GM19025 (cell line): ENCODE measurements at regions not wholly inside any gene's neighbourhood (a gene's known extent, or its start where the extent isn't known, plus 50 kb on each side); places are given as distances from the start of the nearest gene placed in this dataset.
"Not testable (repeated sequence)": the region's sequence is repeated elsewhere in the genome, so short reads cannot be mapped to it uniquely, and the experiment has no call there.

Experiments used
- ATAC-seq: cut with Tn5 transposase; IDR thresholded peaks from one replicate; pipeline ENCODE4 v1.9.1; 2021; ENCODE audit warnings: mild to moderate bottlenecking, low read depth, moderate library complexity; ENCODE audit not compliant: unreplicated experiment

DNA sequence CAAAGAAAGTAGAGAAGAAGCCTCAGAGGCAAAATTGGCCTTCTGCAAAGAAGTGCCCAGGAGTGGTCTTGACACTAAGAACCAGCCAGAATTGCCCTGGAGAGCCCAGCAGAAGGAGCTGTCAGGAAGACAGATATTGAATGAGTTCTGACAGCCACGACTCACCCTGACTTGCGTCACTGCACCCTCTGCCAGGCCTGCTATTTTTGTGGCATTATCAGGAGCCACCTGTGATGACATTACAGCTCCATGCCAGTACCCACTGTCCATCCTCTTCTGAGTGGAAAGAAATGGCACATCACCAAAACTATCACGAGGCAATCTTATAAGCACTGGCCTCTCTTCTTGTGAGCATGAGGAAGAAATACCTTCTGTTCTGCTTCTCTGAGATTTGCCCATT is 67.7 kb downstream of the SMIM20 start:
- no peak for ATAC-seq

DNA sequence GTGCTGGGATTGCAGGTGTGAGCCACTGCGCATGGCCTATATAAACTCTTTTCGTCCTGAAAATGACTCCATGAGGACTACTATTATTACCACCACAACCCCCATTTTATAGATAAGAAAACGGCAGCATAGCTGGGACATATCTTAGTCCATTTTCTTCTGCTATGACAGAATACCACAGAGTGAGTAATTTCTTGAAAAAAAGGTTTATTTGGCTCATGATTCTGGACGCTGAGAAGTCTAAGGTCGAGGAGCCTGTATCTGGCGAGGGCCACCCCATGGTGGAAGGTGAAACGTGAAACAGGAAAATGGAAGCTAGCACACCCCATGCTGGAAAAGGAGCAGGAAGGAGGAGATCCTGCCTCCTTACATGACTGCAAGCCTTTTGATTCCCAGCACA is 68.9 kb downstream of the SMIM20 start:
- ATAC-seq = no peak

DNA sequence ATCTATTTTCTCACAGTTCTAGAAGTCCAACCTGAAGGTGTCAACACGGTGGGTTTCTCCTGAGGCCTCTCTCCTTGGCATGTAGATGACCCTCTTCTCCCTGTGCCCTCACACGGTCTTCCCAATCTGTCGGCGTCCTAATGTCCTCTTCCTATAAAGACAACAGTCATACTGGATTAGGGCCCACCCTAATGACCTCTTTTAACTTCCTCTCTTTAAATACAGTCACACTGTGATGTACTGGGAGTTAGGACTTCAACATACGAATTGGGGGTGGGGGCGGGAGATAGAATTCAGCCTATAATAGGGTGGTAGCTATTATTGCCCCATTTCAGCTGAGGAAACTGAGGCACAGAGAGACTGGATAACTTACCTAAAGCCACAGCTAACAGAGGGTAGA is 70.2 kb downstream of the SMIM20 start:
- no peak for ATAC-seq

DNA sequence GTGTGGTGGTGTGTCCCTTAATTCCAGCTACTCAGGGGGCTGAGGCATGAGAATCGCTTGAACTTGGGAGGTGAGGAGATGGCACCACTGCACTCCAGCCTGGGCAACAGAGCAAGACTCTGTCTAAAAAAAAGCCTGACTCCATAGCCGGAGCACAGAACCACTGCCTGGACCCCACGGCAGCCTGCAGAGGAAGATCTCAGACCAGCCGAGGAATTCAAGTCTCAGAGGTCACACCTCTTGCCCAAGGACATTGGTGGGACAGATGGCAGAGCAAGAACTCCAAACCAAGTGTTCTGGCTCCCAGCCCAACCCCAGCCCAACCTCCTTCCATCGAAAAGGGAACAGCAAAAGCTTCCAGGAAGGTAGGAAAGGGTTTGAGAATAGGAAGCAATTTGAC is 70.8 kb downstream of the SMIM20 start:
- ATAC-seq = no peak

DNA sequence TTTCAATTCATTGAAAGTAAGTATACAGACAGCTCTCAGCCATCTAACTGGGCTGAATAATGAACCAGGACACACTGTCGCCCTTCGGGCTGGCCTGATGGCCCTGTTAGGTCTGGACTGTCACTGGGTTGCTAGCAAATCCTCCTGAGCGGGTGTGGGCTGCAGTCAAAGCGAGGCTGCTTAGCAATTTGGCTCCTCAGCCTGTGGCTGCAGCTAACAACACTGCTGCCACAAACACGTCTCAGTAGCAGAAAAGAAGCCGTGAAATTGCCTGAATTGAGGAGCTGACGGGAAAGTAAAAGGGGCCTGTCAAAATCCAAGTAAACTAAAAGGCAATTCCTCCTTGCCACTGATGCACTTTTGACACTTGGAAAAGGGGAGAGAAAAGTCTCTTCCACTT is 72.8 kb downstream of the SMIM20 start:
- ATAC-seq = no peak

DNA sequence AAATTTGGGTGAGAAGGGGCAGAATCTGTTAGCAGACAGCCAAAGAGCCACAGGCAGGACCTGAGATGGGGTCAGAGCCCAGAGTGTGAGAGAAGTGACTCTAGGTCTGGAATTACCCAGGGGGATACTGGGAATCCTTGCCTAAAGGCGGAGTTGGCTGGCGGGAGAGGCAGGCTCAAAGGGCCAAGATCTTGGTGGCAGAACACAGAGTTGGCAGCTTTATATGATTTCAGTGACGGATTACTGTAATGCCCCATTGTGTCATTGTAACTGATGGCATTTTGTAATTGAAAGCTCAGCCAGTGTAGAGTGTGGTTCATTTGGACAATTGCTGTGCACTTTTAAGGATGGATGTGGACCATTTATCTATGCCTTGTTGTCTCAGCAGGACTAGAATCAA is 77.3 kb downstream of the SMIM20 start:
- no peak for ATAC-seq

DNA sequence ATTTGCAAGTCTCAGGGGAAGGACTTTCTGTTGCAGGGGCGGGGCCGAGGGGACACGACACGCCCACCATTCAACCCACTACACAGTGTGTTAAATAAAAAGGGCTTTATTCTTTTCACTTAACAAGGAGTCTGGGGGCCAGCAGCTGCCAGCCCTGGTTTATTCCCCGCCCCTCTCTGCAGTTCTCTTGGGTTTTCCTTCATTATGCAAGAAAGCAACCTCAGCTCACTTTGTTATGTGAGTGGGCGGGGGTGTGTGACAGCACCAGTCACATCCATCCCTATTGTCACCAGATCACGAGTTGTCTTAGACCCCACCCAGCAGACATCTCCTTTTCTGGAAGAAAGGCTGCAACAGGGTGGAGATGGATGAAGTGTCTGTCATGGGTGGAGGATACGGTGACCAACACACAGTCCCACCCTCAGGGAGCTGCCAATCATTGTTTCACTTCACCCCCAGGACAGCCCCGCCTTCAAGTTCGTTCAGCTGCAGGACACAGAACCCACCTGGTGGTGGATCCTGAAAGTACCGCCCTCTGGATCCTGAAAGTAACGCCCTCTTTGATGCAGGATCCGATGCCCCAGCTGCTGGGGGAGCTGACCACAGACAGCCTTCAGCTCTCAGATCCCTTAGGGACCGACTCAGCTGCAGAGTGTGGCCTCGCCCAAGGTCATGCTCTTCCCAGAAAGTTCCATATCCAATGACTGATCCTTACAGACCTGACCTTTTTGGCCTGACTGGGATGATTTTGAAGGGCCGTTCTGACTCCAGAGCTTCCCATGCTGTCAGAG is 79.6 kb downstream of the SMIM20 start:
- peak; percentile 60 for ATAC-seq

DNA sequence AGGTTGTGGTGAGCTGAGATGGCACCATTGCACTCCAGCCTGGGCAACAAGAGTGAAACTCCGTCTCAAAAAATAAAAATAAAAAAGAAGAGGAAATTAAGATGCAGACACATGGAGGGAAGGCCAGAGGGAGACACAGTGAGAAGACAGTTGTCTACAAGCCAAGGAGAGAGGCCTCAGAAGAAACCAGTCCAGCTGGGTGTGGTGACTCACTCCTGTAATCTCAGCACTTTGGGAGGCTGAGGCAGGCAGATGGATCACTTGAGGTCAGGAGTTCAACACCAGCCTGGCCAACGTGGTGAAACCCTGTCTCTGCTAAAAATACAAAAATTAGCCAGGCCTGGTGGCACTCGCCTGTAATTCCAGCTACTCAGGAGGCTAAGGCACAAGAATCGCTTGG is 80.6 kb downstream of the SMIM20 start:
- ATAC-seq = not testable (repeated sequence)

DNA sequence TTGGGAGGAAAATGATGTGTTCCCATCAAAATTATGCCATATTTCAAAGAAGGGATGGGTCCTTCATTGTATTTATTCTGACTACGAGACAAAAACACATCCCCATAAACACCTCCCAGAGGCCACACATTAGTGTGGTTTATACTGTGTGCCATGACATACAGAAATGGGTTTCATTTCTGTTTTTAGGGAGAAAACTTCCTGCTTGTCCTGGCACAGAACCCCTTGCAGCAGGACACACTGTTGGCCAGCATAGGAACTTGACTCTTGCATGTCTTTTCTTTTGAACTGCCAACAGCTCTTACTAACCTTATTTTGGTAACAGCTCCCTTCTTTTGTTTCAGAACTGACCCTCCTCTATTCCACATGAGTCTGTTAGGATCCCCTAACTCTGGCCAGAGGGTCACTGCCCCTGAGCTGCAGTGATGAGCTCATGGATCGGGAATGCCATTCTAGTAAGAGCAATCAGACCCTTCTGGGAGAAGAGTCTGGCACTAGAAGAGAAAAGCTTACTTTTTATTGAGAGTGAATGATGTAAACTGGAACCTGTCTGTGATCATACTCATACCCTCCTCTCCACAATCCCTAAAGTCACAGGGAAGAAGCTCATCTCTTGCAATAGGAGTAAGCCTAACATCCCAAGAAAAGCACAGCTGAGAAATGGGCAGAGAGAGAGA is 86.4 kb downstream of the SMIM20 start:
- ATAC-seq = no peak

DNA sequence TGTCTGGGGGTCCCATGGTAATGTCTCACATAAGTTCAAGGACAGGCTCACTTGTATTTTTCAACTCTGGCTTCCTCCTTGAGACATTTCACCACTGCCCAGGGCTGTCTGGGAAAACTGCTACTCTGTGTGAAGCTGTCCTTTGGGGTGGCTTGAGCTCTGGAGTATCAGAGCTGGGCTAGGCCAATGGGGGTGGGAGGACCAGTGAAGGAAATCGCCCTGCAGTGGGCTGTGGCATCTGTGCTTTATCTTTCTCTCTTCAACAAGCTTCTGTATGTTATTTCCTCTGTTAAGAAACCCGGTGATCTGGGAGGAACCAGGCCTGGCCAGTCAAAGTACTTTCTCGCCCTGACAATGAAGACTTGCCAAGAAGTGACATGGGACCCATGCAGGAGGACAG is 87.4 kb downstream of the SMIM20 start:
- no peak for ATAC-seq

DNA sequence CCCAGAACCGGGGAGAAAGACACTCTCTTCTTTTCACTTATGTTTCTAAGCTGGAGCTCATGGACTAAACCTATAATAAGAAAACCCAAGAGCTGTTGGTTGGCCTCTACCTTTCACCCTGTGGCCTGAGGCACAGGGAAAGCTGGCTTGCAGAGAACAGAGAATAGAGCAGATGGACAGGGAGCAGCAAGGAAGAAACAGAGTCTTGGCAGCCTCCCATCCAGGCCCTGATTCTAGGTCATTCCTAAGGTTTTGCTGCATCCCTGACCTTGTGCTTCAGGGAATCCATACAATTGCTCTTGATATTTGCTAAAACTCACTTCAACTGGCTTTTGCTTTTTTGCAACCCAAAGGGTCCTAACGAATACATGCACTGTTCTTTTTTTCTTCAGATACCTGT is 87.8 kb downstream of the SMIM20 start:
- ATAC-seq = no peak

DNA sequence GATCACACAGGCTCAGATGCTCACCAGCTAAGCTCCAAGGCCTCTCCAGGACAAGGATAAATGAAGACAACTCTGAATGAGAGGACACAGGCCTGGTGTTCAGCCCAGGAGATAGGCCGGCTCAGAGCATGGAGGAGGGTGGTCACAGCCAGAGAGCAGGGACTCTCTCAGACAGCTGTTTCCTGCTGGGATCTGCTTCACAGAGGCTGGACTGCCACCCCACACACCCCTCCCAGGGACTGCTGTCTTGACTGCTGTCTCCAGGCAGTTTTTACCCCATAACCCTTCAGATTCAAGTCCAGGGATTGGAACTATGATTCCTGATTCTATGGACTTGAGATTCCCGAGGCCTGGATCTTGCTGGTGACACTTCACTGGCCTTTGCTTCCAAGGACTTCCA is 89.0 kb downstream of the SMIM20 start:
- ATAC-seq = no peak

DNA sequence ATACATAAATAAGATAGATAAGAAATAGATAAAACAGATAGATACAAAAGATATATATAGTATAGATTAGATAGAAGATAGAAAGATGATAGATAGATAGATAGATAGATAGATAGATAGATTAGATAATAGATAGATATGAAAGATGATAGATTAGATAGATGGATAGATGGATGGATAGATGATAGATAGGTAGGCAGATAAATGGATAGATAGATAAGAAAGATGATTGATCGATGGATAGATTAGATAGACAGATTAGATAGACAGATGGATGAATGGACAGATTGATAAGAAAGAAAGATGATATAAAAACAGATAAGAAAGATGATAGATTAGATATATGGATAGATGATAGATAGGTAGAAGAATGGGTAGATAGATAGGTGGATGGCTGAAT is 90.3 kb downstream of the SMIM20 start:
- ATAC-seq = no peak

DNA sequence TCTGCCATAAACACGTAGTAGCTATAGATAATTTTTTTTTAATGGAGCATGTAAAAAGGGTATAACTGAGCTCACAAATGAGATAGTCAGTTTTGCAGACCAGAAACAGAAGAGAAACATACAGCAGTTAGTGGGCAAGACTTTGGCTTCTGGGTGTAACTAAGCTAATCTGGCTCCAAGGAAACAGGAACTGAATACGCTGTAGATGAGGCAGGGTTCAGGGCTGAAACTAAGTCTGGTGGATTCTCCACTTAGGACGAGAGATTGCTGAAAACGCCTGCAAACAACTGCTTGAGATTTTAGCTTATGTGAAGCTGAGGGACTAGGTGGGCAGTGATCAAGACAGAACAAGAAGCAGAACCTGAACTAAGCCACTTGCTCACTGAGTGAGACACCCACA is 91.7 kb downstream of the SMIM20 start:
- no peak for ATAC-seq

DNA sequence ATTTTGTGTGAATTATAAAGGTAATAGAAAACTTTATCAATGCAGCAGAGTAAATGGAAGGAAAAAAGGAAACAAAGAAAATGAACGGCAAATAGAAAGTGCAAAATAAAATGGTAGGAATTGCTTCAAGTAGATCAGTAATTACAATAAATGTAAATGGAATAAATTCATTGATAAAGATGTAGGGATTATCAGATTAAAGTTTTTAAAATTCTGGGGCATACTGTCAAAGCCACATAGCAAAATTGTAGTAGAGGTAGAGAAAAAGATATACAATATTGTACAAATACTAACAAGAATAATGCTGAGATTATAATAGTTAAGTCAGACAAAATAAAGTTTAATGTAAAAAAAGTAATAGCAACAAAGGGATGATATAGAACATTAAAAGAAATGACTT is 94.7 kb downstream of the SMIM20 start:
- no peak for ATAC-seq

DNA sequence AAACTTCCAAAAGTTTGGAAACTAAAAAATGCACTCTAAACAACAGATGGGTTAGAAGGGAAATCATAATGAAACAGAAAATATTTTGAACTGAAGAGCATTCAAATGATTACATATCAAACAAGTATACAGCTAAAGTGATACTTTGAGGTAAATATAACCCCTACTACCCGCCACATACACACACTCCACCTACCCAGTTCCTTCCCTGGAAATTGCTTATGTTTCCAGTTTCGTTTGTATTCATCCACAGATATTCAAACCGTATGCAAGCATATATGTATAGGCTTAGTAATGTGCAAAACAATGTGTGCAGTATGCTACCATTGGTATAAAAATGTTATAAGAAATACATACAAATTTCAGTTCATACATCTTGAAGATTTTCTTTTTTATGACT is 95.5 kb downstream of the SMIM20 start:
- no peak for ATAC-seq

DNA sequence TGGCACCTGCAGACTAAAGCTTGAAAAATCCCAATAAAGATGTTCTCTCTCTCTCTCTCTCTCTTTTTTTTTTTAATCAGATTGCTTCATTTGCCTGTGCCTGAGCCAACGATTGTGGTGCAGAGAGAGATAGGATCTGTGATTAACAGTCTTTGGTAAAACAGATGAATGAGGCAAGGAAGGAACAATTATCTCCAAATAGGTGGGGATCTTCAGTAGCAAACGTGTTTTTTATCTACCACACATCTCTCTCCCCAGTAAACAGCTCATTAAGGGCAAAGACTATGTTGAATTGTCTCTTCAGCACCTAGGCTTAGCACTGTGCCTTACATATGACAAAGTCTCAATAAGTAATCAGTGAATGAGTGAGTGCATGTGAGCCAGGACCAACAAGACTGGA is 96.3 kb downstream of the SMIM20 start:
- ATAC-seq = no peak

DNA sequence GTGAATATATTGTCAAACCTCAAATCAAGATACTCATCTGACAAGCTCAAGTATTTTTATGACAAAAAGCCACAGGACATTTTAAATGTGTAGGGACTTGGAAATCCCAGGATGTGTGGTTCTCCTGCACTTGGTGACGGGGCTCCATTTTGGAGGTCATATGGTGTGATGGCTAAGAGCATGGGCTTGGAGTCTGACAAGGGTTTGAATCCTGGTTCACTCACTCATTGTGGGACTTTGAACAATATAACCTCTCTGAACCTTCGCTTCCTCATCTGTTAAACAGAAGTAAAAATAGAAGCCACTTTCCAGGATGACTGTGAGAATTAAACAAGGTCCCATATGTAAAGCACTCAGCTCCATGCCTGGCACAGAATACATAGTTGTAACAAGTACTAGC is 99.6 kb downstream of the SMIM20 start:
- ATAC-seq = no peak

DNA sequence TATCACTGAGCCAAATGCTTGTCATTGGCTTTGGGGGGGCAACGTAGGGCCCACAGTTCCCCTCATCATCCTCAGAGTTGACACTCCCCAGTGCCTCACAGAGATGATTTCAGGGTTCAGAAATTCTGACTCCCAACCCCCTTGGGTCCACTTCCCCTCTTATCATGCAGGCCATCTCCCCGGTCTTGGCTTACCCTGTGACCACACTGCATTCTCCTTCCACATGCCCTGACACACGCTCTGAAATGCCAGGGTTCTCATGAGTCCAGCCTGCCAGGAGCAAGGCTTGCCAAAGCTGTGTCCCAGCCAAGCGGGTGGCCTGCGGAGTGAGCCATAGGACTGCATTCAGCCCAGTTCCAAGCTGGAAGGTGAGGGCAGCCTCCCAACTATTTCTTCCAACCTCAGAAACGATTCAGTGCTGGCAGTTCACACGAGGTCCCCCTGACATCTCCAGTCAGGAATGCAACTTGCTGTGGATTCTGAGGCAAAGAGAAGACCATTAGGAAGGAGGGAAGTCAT is 101.2 kb downstream of the SMIM20 start:
- ATAC-seq = no peak

DNA sequence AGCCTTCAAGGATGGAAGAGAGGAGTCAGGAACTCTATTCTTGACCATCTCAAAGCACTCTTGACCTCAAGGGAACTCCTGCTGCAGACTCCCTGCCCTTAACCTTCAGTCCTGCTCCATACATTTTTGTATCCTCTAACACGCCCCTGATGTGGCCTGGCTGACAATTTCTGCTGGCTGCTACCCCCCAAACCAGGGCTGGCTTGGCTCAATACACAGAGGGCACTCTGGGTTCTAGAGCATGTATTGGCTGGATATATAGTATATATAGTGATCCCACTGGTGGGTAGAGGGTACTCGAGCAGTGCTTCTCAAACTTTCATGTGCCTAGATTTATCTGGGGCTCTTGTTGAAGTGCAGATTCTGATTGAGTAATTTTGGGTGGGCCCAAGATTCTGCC is 101.9 kb downstream of the SMIM20 start:
- ATAC-seq = no peak

DNA sequence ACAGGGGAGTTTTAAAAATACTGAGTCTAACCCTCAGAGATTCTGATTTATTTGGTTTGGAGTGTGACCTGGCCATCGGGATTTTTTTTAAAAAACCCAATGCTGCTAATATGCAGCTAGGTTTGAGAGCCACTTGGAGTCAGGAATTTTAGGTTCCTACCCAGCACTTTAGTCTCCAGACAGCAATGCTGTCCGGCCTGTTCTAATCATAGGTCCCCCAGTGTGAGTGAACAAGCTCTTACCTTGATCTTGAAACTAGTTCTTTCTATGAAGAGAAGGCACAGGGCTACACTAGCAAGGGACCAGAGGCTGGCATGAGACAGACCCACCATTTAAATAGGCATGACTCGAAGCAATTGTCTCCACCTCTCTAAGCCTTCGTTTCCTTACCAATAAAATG is 103.5 kb downstream of the SMIM20 start:
- ATAC-seq = no peak
